ENCODE measurements at regions not wholly inside any gene's neighbourhood (a gene's known extent, or its start where the extent isn't known, plus 50 kb on each side); places are given as distances from the start of the nearest gene placed in this dataset.

DNA sequence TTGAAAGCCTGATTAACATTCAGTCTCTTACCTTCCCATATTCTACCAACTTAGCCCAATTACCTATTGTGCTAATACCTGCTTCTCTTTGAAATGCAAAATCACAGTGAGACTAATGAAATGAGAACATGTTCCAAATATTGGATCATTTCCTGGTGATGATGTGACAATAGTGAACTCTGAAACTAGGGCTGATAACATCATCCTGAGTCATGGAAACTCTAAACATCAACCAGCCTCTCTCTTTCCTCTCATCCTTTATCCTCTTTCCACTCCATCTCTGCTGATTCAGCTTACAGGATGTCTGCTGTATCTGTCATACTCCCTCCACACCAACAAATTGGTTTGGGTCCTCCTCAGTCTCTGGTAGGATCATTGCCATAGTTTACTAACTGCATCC, 98.8 kb upstream of the NCKAP5 start:
- no peak for TF ChIP-seq EP300 (conservative IDR thresholded peaks at IDR 0.05; ENCODE audit: poor library complexity, severe bottlenecking)
- no peak for TF ChIP-seq CTCF (IDR thresholded peaks at IDR 0.05; ENCODE audit: poor library complexity, severe bottlenecking)
- TF ChIP-seq RAD21 (conservative IDR thresholded peaks at IDR 0.05), result no peak
- no peak for TF ChIP-seq MXI1 (conservative IDR thresholded peaks at IDR 0.05; ENCODE audit: poor library complexity, severe bottlenecking)
- TF ChIP-seq TAF1 (IDR thresholded peaks at IDR 0.05; ENCODE audit: low read depth), result no peak
- TF ChIP-seq EZH2 (IDR thresholded peaks at IDR 0.05; ENCODE audit: borderline replicate concordance, insufficient read depth, low read length, poor library complexity, severe bottlenecking), result no peak
- TF ChIP-seq POLR2AphosphoS5 (IDR thresholded peaks at IDR 0.05), result no peak
